ENCODE measurements at regions not wholly inside any gene's neighbourhood (a gene's known extent, or its start where the extent isn't known, plus 50 kb on each side); places are given as distances from the start of the nearest gene placed in this dataset.
"Not testable (repeated sequence)": the region's sequence is repeated elsewhere in the genome, so short reads cannot be mapped to it uniquely, and the experiment has no call there.

GRCh38 chr5:96319981-96320739, 112.9 kb downstream of the PCSK1 start:
- DNase-seq = not testable (repeated sequence)

- DNase-seq = no peak
Measured at GRCh38 chr5:96318569-96319110, 114.4 kb downstream of the PCSK1 start.

GRCh38 chr5:96317945-96318344, 115.1 kb downstream of the PCSK1 start:
- DNase-seq = no peak

- no peak for DNase-seq
Measured at GRCh38 chr5:96316487-96316886, 116.6 kb downstream of the PCSK1 start.

GRCh38 chr5:96316017-96316416, 117.0 kb downstream of the PCSK1 start:
- DNase-seq = no peak

- DNase-seq = no peak
Measured at GRCh38 chr5:96315431-96315830, 117.6 kb downstream of the PCSK1 start.

- DNase-seq = no peak
Measured at GRCh38 chr5:96312383-96312782, 120.7 kb downstream of the PCSK1 start.

GRCh38 chr5:96307047-96307446, 126.0 kb downstream of the PCSK1 start:
- DNase-seq = not testable (repeated sequence)

GRCh38 chr5:96302174-96302738, 130.8 kb downstream of the PCSK1 start:
- no peak for DNase-seq

- DNase-seq = no peak
Measured at GRCh38 chr5:96300976-96301375, 132.1 kb downstream of the PCSK1 start.

GRCh38 chr5:96297867-96298266, 135.2 kb downstream of the PCSK1 start:
- DNase-seq = no peak

- DNase-seq = no peak
Measured at GRCh38 chr5:96297290-96297689, 135.8 kb downstream of the PCSK1 start.

GRCh38 chr5:96294884-96295202, 138.2 kb downstream of the PCSK1 start:
- DNase-seq = no peak

- no peak for DNase-seq
Measured at GRCh38 chr5:96293966-96294883, 138.8 kb downstream of the PCSK1 start.

GRCh38 chr5:96292582-96293247, 140.3 kb downstream of the PCSK1 start:
- DNase-seq = no peak

- not testable (repeated sequence) for DNase-seq
Measured at GRCh38 chr5:96289287-96289686, 143.8 kb downstream of the PCSK1 start.

- no peak for DNase-seq
Measured at GRCh38 chr5:96288845-96289185, 144.2 kb downstream of the PCSK1 start.

GRCh38 chr5:96288166-96288844, 144.7 kb downstream of the PCSK1 start:
- DNase-seq = no peak

- DNase-seq = no peak
Measured at GRCh38 chr5:96287136-96287535, 145.9 kb downstream of the PCSK1 start.

GRCh38 chr5:96285823-96286222, 147.2 kb downstream of the PCSK1 start:
- no peak for DNase-seq

GRCh38 chr5:96284727-96285389, 148.2 kb downstream of the PCSK1 start:
- no peak for DNase-seq

- DNase-seq = no peak
Measured at GRCh38 chr5:96283589-96283988, 149.5 kb downstream of the PCSK1 start.

All from NCI-H774 (cell line).